BLaER1 (cell line): ENCODE measurements at regions not wholly inside any gene's neighbourhood (a gene's known extent, or its start where the extent isn't known, plus 50 kb on each side); places are given as distances from the start of the nearest gene placed in this dataset.

Experiments used
- H3K27ac ChIP-seq: shearing (Covaris generic); formaldehyde crosslinking; 2 replicates; pipeline ENCODE4 v1.8.1; 2022
- H3K27me3 ChIP-seq: shearing (Covaris generic); formaldehyde crosslinking; 2 replicates; pipeline ENCODE4 v1.8.1; 2022
- H3K36me3 ChIP-seq: shearing (Covaris generic); formaldehyde crosslinking; 2 replicates; pipeline ENCODE4 v1.8.1; 2022
- H3K4me1 ChIP-seq: shearing (Covaris generic); formaldehyde crosslinking; 2 replicates; pipeline ENCODE4 v1.8.1; 2022
- H3K4me2 ChIP-seq: shearing (Covaris generic); formaldehyde crosslinking; 2 replicates; pipeline ENCODE4 v1.8.1; 2022
- H3K4me3 ChIP-seq: shearing (Covaris generic); formaldehyde crosslinking; 2 replicates; pipeline ENCODE4 v1.8.1; 2022
- H3K9ac ChIP-seq: shearing (Covaris generic); formaldehyde crosslinking; 2 replicates; pipeline ENCODE4 v1.8.1; 2022
- H3K9me3 ChIP-seq: shearing (Covaris generic); formaldehyde crosslinking; 2 replicates; pipeline ENCODE4 v1.8.1; 2022
- H4K20me1 ChIP-seq: shearing (Covaris generic); formaldehyde crosslinking; 2 replicates; pipeline ENCODE4 v1.8.1; 2022
- Cebpa-rat ChIP-seq: shearing (Covaris generic); IDR thresholded peaks from 2 replicates; pipeline ENCODE4 v1.8.1; 2022

GRCh38 chrX:52425775-52426174, 57.0 kb downstream of the XAGE2 start:
- no peak overlapping the region for H3K4me2 ChIP-seq
- H3K9ac ChIP-seq: no peak overlapping the region
- H3K9me3 ChIP-seq: no peaks in the 10 kb centered on the region
- no peaks in the 10 kb centered on the region for H3K4me1 ChIP-seq
- no peak overlapping the region for H3K4me3 ChIP-seq
- no peak overlapping the region for H3K27ac ChIP-seq
- no peak for TF ChIP-seq Cebpa-rat
- no peaks in the 10 kb centered on the region for H3K36me3 ChIP-seq
- peaks cover 6% of the 10 kb centered on the region; the same call in 1 of the 2 replicates for H4K20me1 ChIP-seq
- H3K27me3 ChIP-seq: peaks cover 94% of the 10 kb centered on the region

GRCh38 chrX:52426810-52427209, 58.0 kb downstream of the XAGE2 start:
- no peak overlapping the region for H3K4me2 ChIP-seq
- H3K4me3 ChIP-seq: no peak overlapping the region
- H3K9me3 ChIP-seq: no peaks in the 10 kb centered on the region
- TF ChIP-seq Cebpa-rat: no peak
- H3K9ac ChIP-seq: no peak overlapping the region
- peaks cover 6% of the 10 kb centered on the region; the same call in 1 of the 2 replicates for H4K20me1 ChIP-seq
- peaks cover 92% of the 10 kb centered on the region for H3K27me3 ChIP-seq
- no peak overlapping the region for H3K27ac ChIP-seq
- no peaks in the 10 kb centered on the region for H3K4me1 ChIP-seq
- H3K36me3 ChIP-seq: no peaks in the 10 kb centered on the region

GRCh38 chrX:52437212-52437611, 58.4 kb upstream of the XAGE1A start:
- Histone ChIP-seq H3K9me3 (no peaks in the 10 kb centered on the region), H3K4me3 (no peak overlapping the region), H3K27ac (no peak overlapping the region), H4K20me1 (no peaks in the 10 kb centered on the region; the same call in 1 of the 2 replicates), H3K27me3 (peaks cover 81% of the 10 kb centered on the region), H3K4me2 (no peak overlapping the region), H3K9ac (no peak overlapping the region), H3K36me3 (no peaks in the 10 kb centered on the region), H3K4me1 (no peaks in the 10 kb centered on the region)
- TF ChIP-seq Cebpa-rat: no peak
